GM11168 (cell line): ENCODE measurements at regions not wholly inside any gene's neighbourhood (a gene's known extent, or its start where the extent isn't known, plus 50 kb on each side); places are given as distances from the start of the nearest gene placed in this dataset.
"Not testable (repeated sequence)": the region's sequence is repeated elsewhere in the genome, so short reads cannot be mapped to it uniquely, and the experiment has no call there.

Experiments
- in situ Hi-C: fragments of 300-500 bp; cut with MboI; formaldehyde crosslinking; loops from one replicate; pipeline ENCODE4 v1.12.0; 2022; ENCODE audit warnings: low sequenced_read_pairs; ENCODE audit not compliant: unreplicated experiment

- in situ Hi-C loops: no loop called here
These were observed 289.6 kb downstream of the SOCS6 start for GRCh38 chr18:70578480-70578879.

- in situ Hi-C loops: no loop called here
These were observed 288.2 kb downstream of the SOCS6 start for GRCh38 chr18:70577023-70577420.

- in situ Hi-C loops: no loop called here
These were observed 287.6 kb downstream of the SOCS6 start for GRCh38 chr18:70576276-70577022.

- in situ Hi-C loops: not testable (repeated sequence)
These were observed 286.1 kb downstream of the SOCS6 start for GRCh38 chr18:70574951-70575350.

- in situ Hi-C loops: not testable (repeated sequence)
These were observed 280.8 kb downstream of the SOCS6 start for GRCh38 chr18:70569647-70570046.

GRCh38 chr18:70559446-70559845 is 270.6 kb downstream of the SOCS6 start:
- in situ Hi-C loops: no loop called here

- in situ Hi-C loops: no loop called here
These were observed 269.5 kb downstream of the SOCS6 start for GRCh38 chr18:70558371-70558770.

- in situ Hi-C loops: no loop called here
These were observed 266.1 kb downstream of the SOCS6 start for GRCh38 chr18:70554854-70555445.

- in situ Hi-C loops: no loop called here
These were observed 265.1 kb downstream of the SOCS6 start for GRCh38 chr18:70553936-70554260.

- in situ Hi-C loops: no loop called here
These were observed 264.5 kb downstream of the SOCS6 start for GRCh38 chr18:70553245-70553935.

GRCh38 chr18:70536370-70537062 is 247.7 kb downstream of the SOCS6 start:
- in situ Hi-C loops: no loop called here

GRCh38 chr18:70535041-70535440 is 246.2 kb downstream of the SOCS6 start:
- in situ Hi-C loops: no loop called here

- in situ Hi-C loops: not testable (repeated sequence)
These were observed 236.5 kb downstream of the SOCS6 start for GRCh38 chr18:70525322-70525721.

GRCh38 chr18:70523792-70524182 is 234.9 kb downstream of the SOCS6 start:
- in situ Hi-C loops: no loop called here

- in situ Hi-C loops: no loop called here
These were observed 234.4 kb downstream of the SOCS6 start for GRCh38 chr18:70523035-70523791.

- in situ Hi-C loops: no loop called here
These were observed 233.4 kb downstream of the SOCS6 start for GRCh38 chr18:70522183-70522680.

GRCh38 chr18:70520867-70521266 is 232.0 kb downstream of the SOCS6 start:
- in situ Hi-C loops: no loop called here

- in situ Hi-C loops: no loop called here
These were observed 224.8 kb downstream of the SOCS6 start for GRCh38 chr18:70513502-70514171.

GRCh38 chr18:70507970-70508369 is 219.1 kb downstream of the SOCS6 start:
- in situ Hi-C loops: no loop called here

- in situ Hi-C loops: no loop called here
These were observed 217.7 kb downstream of the SOCS6 start for GRCh38 chr18:70506511-70506910.
